GM21786 (cell line): ENCODE measurements at regions not wholly inside any gene's neighbourhood (a gene's known extent, or its start where the extent isn't known, plus 50 kb on each side); places are given as distances from the start of the nearest gene placed in this dataset.
A peak's percentile ranks its signal among the peaks of the same experiment; 100 is the strongest.

Experiments used
- ATAC-seq: cut with Tn5 transposase; IDR thresholded peaks from one replicate; pipeline ENCODE4 v1.9.1; 2021; ENCODE audit not compliant: unreplicated experiment

DNA sequence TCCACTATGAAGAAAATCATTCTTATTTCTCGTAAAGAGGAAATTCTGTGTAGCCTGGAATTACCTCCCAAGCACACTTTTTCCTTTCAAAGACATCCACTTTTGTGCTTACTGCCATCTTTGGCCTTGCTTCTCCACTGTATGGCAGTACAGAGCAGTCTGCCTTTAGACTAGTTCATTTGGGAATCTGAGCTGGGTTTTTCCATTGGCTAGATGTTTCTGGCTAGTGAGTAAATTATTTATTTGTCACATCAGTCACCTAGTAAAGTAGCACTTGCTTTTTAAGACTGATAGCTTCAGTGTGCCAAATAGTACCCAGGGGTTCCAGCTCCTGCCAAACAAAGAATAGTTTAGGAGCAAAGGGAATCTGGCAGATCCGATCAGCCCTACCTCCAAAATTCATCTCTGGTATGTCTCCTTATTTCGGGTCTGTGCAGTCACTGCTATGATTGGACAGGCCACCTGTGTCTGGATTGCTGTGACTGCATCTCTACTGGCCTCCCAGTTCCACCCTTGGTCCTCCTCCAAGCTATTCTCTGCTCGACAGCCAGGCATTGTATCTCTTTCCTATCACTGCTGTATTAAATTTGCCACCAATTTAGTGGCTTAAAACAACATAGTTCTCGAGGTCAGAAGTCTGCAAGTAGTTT lies 97.6 kb downstream of the NUDT12 start:
- no peak for ATAC-seq

DNA sequence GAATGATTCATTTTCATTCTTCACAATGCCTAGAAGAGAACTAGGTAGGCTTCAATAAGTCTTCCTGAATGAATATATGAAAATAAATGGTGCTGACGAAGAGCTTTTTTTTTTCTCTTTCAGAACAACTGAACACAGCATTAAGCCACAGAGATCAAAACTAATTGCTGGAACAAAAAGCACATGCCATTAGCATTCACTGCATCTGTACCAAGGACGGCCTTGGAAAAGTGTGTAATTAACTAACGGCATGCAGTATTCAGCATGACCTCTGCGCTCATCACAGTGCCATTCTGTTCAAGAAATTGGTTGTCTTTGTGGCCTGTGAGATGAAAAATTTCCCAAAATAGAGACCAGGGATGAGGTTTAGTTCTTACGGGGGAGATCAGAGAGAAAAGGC lies 99.3 kb downstream of the NUDT12 start:
- ATAC-seq, result no peak

DNA sequence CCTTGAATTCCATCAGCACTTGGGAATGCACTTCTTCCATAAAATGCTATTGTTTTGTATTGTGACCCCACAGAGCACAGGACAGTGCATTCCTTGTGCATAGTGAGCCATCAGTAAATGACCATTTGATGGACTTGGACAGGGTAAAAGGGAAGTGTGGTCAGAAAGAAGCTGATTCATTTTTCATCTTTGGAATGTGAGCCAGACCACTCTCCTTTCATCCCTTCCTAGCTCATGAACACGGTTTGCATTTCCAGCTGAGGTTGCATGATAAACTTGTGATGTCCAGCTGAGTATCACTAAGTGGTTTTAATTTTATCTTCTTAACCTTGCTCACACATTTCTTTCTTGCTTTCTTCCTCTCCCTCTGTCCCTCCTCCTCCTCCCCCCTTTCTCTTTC lies 101.3 kb downstream of the NUDT12 start:
- ATAC-seq, result no peak

DNA sequence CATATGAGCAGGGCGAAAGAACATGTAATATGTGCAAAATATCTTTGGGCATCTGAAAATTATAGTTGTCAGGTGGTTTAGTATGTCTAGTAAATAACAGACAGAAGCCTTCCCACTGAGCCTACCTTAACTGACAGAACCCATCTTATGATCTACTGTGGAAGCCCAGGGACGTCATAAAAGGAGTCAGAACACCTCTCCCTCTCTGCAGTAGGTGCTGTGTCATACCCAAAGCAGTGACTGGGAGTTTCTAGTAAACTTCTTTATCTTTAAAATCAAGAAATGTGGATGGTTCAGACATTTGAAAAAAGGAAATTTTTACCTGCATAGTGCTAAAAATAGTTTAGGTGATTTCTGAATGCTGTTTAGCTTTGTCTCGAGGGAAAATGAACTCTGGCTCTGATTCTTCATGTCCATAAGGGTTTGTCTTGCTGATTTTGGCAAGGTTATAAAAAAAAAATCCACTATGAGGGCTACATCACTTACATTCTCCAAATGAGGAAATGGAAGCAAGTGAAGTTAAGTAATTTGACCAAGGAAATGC lies 104.0 kb downstream of the NUDT12 start:
- no peak for ATAC-seq

DNA sequence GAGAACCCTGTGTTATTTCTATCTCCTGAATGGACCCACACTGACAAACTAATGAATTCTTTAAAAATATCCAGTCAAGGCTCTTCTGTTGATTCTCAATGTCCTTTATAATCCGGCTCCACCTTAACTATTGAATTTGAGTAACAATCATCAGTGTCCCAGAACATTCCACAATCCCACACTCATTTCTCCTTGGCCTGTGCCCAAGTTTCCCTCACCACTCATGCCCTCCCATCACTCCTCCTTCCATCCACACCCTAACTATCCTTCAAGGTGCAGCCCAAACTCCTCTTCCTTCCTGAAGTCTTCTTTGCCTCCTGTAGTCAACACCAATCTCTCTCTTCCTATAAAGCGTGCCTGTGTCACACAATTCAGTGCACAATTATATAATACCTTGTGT lies 106.1 kb downstream of the NUDT12 start:
- no peak for ATAC-seq

DNA sequence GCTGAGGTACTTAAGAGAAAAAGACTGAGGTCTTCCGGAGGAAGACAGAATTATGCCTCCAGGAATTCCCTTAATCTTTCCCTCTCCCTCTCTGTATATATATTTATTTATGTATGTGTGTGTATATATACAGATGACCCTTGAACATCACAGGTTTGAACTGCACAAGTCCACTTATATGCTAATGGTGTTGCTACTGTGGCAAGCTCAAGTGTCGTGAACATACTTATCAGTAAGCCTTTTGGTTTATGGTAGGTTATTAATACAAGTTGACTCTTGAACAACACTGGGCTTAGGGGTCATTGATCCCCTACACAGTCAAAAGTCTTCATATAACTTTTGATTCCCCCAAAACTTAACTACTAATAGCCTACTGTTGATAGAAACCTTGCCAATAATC lies 106.8 kb downstream of the NUDT12 start:
- ATAC-seq, result no peak

DNA sequence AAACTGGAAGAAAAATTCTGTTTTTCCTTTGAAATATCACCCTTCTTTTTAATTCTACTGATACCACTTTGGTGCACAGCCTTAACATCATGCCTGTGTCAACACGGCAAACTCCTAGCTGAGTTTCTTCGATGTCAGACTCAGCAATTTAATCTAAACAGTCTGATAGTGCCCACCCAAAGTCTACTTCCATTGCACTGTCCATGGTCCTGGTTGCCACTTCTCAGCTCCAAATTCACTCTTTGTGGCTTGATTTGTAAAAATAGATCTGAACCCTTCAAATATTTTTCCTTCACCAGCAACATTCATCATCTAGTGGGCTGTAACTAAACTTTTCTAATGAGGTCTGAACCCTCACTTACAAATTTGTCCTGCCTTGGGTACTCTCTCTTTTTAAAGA lies 107.8 kb downstream of the NUDT12 start:
- no peak for ATAC-seq

DNA sequence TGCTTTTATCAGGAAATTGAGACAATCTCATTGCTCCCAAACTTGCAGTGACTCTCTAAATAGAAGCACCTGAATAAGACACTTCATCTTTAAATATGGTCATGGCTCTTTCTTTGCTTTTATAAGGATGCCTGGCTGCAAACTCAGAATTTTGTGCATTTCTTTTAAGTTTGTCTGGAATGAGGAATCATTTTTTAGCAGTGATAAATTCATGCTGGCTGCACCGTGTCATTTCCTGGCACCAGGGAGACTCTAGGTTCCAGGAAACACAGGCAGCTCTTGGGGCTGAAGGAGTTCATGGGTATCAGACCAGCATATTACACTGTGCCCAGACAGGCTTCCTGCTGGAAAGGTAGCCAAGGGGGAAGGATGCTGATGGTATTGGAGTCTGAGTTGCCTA lies 109.9 kb downstream of the NUDT12 start:
- ATAC-seq, result no peak

DNA sequence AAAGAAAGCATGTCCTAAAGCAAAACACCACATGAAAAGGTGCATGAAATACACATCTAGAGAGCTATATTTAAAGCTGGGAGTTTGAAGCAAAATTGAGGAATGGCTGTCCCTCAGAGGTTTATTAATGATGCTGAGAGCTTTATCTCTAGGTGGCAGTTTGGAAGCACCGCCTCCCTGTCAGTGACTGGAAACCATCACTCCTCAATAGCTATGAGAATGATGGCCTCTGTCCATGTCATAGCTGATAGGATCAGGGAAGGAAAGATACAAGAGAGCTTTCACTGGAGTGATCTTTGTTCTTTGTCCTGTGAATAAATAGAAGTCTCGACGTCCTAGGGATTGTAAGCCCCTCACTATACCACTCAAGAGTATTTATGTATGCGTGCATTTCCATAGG lies 110.5 kb downstream of the NUDT12 start:
- ATAC-seq, result no peak

DNA sequence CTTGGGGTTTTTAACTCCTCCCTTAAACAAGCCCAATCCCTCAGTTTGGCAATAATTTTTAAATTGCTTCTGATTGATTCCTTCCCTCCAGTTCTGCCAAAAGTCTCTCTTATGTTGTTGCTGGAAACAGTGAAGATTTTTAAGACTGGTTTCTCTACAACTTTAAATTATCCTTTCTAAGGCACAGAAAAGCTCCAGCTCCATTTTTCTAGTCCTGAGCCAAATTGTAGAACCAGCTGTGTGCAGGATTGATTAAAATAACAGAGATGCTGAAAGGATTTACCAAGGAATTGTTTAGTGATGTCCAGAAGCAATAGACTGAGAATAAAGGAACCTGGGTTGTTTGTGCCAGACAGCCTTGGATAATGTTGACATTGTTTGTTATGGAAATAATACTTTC lies 111.3 kb downstream of the NUDT12 start:
- no peak for ATAC-seq

DNA sequence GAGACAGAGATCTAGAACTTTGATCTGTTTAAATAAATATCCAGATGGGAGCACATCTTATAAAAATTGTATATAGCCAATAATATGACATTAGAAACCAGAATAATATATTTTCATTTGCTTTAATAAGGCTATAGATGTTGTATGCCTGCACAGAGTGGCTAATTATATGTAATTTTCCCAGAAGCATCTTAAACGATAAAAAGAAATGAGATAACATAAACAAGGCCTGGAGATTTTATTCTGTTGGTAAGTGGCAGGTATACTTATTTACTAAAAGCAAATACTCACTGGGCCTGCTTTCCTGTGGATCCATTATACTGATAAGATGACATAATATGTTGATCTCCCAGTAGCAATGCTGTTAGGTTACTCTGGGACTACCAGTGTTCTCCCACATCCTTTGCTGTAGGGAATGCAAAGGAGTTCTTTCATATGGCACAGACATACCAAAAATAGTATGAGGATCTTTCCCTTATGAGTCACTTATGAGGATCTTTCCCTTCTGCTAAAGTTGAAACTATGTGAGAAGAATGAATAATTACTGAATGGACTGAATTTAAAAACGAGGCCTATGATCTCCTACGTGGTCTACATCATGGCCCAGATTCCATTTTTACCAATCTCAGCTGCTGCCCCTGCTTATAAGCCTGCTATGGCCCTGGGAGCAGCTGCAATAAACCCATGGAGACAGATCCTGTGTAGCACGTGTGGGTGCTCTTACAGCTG lies 112.1 kb downstream of the NUDT12 start:
- ATAC-seq, result no peak

DNA sequence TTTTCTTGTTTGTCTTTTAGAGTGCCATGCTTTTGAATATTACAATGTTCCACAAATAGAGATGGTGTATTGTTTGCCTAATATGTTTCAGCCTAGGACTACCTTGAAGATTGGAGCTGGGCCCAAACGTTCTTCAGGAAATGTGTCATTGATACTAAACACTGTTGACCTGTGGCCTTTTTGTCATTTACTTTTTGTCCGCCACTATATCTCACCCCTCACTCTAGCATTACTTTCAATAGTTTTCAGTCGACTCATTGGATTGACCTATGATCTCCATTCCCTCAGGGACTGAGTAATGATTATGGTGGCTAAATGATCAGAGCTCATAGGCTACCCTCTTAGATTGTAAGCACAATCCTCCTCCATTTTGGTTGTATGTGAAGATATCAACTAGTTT lies 115.8 kb downstream of the NUDT12 start:
- ATAC-seq, result no peak

DNA sequence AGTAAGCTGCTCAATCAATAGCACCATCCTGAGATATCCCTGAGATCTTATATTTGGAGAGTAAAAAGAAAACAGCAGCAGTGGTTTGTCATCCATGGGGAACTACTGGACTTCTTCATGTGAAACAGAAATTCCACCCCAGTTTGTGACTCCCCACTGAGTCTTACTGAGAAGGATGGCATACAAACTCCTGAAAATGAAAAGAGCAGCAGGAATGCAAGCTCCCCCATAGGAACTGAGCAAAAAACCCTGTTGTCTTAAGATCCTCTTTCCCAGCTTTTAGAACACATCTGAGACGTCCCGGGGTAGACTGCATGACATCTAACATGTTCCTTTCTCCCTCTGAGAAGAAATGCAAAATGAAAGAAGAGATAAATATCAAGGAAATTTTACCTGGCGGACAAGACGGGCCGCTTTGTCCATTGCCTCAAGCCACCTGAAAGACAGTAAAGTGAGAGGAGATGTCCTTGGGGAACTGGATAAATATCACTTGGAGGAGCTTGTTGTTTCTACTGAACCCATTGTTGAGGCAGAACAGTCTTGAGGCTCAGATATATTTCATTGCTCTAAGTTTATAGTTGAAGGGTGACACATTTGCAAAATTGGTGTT lies 117.1 kb downstream of the NUDT12 start:
- ATAC-seq, result no peak

DNA sequence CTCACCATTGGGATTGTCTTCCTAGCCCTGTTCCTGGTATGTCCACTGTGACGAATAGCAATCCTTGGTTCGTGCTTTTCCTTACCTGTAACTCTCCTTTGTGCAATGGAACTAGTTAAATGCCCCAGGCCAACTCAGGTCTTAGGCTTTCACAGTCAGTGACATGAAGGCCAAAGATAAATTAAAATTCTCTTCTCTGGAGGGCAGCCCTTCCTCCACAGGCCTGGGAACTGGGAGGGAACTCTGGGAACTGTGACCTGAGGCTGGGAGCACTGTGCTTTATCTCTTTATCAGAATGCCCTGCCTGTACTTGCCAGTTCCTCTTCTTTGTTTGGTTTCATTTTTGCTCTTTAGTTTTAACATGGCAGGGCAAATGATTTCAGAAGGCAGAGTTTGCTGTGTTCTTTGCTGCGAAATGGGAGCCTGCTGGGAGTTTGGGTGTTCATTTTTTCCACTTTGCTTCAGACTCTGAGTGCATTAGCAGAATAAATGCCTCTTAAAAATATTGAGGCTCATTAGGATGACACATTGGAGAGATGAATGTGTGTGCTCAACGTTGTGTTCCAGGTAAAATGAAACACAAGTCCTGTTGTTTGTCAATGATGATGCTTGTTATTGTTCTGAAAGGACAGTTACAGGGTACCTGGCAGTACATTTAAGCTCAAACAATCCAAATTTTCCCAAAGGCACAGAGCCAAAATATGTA lies 118.1 kb downstream of the NUDT12 start:
- ATAC-seq, result peak; percentile 81

DNA sequence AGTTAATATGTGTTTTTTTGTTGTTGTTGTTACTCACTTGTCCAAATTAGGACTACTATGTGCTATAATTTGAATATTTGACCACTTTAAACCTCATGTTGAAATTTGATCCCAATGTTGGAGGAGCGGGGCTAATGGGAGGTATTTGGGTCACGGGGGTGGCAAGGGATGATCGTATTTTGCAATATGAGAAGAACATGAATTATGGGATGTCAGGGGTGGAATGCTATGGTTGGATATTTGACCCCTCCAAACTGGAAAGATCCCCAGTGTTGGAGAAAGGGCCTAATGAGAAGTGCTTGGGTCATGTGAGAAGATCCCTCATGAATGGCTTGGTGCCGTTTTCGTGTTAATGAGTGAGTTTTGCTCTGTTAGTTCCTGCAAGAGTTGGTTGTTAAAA lies 119.8 kb downstream of the NUDT12 start:
- ATAC-seq, result no peak

DNA sequence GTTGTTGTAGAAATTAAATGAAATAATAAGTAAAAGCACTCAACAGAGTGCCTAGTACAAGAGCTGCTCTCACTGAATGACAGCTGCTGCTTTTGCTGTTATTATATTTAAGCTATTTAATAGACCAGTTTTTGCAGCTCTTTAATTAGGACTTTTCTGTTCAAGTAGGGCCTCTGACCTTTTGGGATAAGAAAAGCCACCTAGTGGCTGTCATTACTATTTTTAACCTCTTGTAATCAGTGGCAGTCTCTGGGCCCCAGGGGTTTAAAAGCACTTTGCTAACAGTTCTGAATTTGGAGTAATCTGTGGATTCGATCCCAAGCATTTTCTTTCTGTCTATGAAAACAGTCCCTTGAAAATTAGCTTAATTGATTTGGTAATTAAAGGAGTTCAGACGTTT lies 121.1 kb downstream of the NUDT12 start:
- ATAC-seq, result no peak

DNA sequence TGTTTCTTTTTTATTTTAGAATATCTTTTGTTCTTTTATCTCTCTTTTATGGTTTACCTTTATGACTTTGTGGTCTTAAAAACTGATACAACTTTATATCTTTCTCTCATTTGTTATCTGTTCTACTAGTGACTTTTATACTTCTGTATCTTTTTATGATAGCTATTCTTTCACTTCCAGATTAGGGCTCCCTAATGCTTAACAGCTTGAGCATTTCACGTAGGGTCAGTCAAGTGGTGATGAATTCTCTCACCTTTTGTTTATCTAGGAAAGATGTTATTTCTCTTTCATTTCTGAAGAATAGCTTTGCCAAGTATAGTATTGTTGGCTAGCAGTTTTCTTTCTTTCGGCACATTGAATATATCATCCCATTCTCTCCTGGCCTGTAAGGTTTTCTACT lies 123.6 kb downstream of the NUDT12 start:
- no peak for ATAC-seq

DNA sequence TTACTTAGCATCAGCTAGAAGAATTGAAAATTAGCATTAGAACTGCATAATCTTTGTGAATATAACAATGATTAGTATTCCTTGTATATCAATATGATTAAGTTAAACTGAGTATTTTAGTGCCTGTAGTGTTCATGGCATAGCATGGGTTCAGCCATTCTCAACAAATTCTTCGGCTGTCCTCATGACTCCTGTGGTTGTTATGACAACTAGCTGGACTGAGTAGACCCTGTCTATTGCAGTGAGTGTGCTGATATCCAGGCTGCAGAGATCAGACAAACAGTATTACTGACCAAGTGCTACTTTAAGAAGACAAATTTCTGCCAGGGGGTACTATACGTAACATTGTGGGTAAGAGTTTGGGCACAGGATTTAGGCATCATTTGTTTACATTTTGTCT lies 125.9 kb downstream of the NUDT12 start:
- ATAC-seq, result no peak

DNA sequence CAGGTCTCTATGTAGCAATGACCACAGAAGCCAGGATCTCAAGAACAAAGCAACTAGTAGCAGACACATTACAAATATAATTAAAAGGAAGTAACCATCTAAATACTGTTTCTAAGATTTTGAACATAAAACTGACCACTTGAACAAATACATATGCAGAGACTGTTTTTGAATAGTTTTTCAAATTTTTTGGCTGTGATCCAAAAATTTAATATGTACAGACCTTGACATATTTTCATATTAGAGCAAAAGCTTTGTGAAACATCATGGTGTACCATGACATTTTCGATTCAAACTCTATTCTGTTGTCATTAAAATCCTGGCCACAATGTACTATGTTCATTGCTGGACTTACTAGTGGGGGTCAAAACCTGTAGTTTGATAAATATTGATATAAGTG lies 126.5 kb downstream of the NUDT12 start:
- no peak for ATAC-seq

DNA sequence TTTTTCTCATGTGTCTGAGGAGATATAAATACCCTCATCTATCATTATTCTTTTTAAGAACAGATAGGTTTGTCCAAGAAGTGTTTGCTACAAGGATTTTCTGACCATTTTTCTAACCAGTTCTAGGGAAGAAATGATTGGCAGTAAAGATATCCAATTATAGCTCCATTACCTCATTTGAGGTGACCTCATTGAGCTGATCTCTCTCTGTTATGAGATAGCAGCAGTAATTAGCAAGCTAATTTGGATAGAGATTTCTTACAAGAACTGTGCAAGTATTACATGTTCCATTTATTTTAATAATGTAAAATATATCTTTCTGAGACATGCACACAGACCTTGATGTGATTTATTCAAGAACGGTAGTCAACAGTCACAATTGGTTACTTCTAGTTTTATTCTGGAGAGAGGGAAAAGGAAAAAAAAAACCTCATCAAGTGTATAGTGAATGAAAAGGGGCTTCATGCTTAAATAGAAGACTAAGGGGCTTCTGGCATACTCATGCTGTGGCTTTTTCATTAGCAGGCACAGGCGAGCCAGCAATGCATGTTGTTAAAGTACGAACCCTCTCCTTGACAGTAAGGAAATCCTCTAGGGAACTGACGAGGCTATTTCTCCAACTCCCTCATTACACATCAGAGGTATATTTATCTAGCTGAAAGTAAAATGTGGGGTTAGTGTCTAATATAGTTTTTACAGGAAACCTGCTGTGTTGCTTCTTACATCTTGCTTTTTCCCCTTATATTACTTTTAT lies 127.3 kb downstream of the NUDT12 start:
- no peak for ATAC-seq

DNA sequence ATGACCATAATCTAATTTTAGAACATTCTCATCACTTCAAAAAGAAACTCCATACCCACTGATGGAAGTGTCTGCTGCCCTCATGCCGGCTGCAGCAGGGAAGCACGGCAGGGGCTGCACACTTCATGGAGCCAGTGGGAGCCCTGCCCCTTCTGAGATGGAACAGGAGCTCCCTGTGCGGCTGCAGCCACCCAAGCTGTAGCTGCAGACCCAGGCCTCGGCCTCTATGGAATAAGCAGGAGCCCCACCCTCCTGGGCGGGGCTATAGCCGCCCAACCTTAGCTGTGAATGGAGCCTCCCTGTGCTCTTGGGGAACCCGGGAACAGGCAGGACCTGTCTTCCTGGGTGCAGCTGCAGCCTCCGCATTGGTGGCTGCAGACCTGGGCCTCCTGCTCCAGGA lies 128.5 kb downstream of the NUDT12 start:
- no peak for ATAC-seq
